ENCODE measurements at regions not wholly inside any gene's neighbourhood (a gene's known extent, or its start where the extent isn't known, plus 50 kb on each side); places are given as distances from the start of the nearest gene placed in this dataset.

DNA sequence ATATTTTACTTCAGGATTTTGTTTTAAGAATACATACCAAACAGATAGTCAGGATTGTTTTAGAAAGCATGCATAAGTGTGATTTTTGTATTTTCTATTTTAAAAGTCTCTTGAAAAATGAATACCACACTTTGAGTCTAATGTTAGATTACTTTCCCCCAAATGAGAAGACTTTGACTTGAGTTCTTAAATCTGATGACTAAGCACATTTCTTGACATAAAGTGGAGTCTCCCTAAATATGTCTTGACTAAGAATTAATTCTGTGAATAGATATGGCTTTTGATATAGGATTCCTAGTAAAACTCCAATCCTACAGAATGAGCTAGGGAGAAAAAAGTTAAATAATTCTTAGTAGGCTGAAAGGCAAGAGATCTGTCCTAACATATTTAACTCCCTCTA lies 624.2 kb upstream of the SPRY2 start:
- Histone ChIP-seq H3K9ac (no peak overlapping the region), H3K36me3 (ENCODE audit: control insufficient read depth, insufficient read depth, low read length) (no peaks in the 10 kb centered on the region), H3K27ac (no peak overlapping the region), H3K9me3 (ENCODE audit: control insufficient read depth, low read length) (no peaks in the 10 kb centered on the region), H3K4me1 (no peaks in the 10 kb centered on the region), H3K79me2 (no peaks in the 10 kb centered on the region), H3K4me3 (ENCODE audit: low read depth, low read length) (no peak overlapping the region), H3K27me3 (ENCODE audit: control insufficient read depth, insufficient read depth, low read length) (no peaks in the 10 kb centered on the region), H3K4me2 (ENCODE audit: low read length) (no peak overlapping the region), H2AFZ (no peak overlapping the region)
- TF ChIP-seq CTCF (IDR thresholded peaks at IDR 0.05): no peak

GRCh38 chr13:80962855-80963254 lies 621.9 kb upstream of the SPRY2 start:
- no peak overlapping the region for H2AFZ ChIP-seq

GRCh38 chr13:80962173-80962572 lies 621.2 kb upstream of the SPRY2 start:
- no peak overlapping the region for H3K4me3 ChIP-seq (ENCODE audit: low read depth, low read length)
- no peak overlapping the region for H2AFZ ChIP-seq
- H3K27ac ChIP-seq: no peak overlapping the region
- H3K4me2 ChIP-seq (ENCODE audit: low read length): no peak overlapping the region
- H3K9me3 ChIP-seq (ENCODE audit: control insufficient read depth, low read length): no peaks in the 10 kb centered on the region
- H3K4me1 ChIP-seq: no peaks in the 10 kb centered on the region
- H3K36me3 ChIP-seq (ENCODE audit: control insufficient read depth, insufficient read depth, low read length): no peaks in the 10 kb centered on the region
- no peak for TF ChIP-seq CTCF (IDR thresholded peaks at IDR 0.05)
- H3K9ac ChIP-seq: no peak overlapping the region
- no peaks in the 10 kb centered on the region for H3K79me2 ChIP-seq
- H3K27me3 ChIP-seq (ENCODE audit: control insufficient read depth, insufficient read depth, low read length): no peaks in the 10 kb centered on the region

More at GRCh38 chr13:80962855-80963254, 621.9 kb upstream of the SPRY2 start:
- Histone ChIP-seq H3K4me3 (ENCODE audit: low read depth, low read length) (no peak overlapping the region), H3K9ac (no peak overlapping the region), H3K4me2 (ENCODE audit: low read length) (no peak overlapping the region), H3K79me2 (no peaks in the 10 kb centered on the region), H3K9me3 (ENCODE audit: control insufficient read depth, low read length) (no peaks in the 10 kb centered on the region), H3K4me1 (no peaks in the 10 kb centered on the region), H3K36me3 (ENCODE audit: control insufficient read depth, insufficient read depth, low read length) (no peaks in the 10 kb centered on the region), H3K27me3 (ENCODE audit: control insufficient read depth, insufficient read depth, low read length) (no peaks in the 10 kb centered on the region), H3K27ac (no peak overlapping the region)
- no peak for TF ChIP-seq CTCF (IDR thresholded peaks at IDR 0.05)

DNA sequence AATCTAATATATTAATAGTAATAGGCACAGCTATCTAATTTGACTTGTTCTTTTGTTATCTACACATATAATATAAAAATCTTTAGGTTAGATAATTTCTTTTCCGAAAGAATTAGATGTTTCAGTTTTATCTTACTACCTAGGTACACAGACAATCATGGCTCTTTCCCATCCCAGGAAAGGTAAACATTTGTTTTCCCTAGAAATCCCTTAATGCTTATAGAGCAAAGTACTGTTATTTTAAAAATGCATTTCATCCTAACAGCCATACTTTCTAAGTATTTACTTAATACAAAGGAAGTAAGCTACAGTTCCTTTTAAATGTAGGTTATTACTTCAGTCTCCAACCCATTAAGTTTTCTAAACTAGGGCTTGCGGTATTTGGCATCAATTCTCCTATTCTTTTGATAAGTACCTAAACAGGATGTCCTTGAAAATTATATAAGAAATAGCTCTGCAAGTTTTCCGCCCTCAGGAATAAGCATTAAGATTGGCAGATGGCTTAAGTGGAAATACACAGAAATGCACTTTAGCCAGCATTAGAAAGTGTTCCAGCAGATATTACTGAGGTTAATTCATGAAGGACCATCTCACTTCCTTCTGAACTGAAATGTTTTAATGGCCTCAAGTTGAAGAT lies 616.2 kb upstream of the SPRY2 start:
- TF ChIP-seq CTCF (IDR thresholded peaks at IDR 0.05): no peak

GRCh38 chr13:80955501-80955900 lies 614.6 kb upstream of the SPRY2 start:
- TF ChIP-seq CTCF (IDR thresholded peaks at IDR 0.05): no peak
- no peak overlapping the region for H3K9ac ChIP-seq
- H3K4me2 ChIP-seq (ENCODE audit: low read length): no peak overlapping the region
- H3K4me1 ChIP-seq: no peaks in the 10 kb centered on the region
- H3K27ac ChIP-seq: no peak overlapping the region
- H3K27me3 ChIP-seq (ENCODE audit: control insufficient read depth, insufficient read depth, low read length): no peaks in the 10 kb centered on the region
- no peaks in the 10 kb centered on the region for H3K36me3 ChIP-seq (ENCODE audit: control insufficient read depth, insufficient read depth, low read length)
- H3K79me2 ChIP-seq: no peaks in the 10 kb centered on the region
- no peaks in the 10 kb centered on the region for H3K9me3 ChIP-seq (ENCODE audit: control insufficient read depth, low read length)
- no peak overlapping the region for H2AFZ ChIP-seq
- H3K4me3 ChIP-seq (ENCODE audit: low read depth, low read length): no peak overlapping the region

More for the DNA sequence above, 616.2 kb upstream of the SPRY2 start:
- Histone ChIP-seq H3K9me3 (ENCODE audit: control insufficient read depth, low read length) (no peaks in the 10 kb centered on the region), H3K9ac (no peak overlapping the region), H3K4me3 (ENCODE audit: low read depth, low read length) (no peak overlapping the region), H3K79me2 (no peaks in the 10 kb centered on the region), H2AFZ (no peak overlapping the region), H3K27ac (no peak overlapping the region), H3K27me3 (ENCODE audit: control insufficient read depth, insufficient read depth, low read length) (no peaks in the 10 kb centered on the region), H3K36me3 (ENCODE audit: control insufficient read depth, insufficient read depth, low read length) (no peaks in the 10 kb centered on the region), H3K4me1 (no peaks in the 10 kb centered on the region), H3K4me2 (ENCODE audit: low read length) (no peak overlapping the region)
